ENCODE measurements at regions not wholly inside any gene's neighbourhood (a gene's known extent, or its start where the extent isn't known, plus 50 kb on each side); places are given as distances from the start of the nearest gene placed in this dataset.

GRCh38 chr5:163910226-163910625 is 404.8 kb downstream of the MAT2B start:
- H3K36me3 ChIP-seq (ENCODE audit: control insufficient read depth in 2 of 2, insufficient read depth in 2 of 2, low read length in 1 of 2): no peaks in the 10 kb centered on the region
- FAIRE-seq (no peak), DNase-seq (ENCODE audit: low read depth, low spot score) (no peak), ATAC-seq (no peak)
- H3K9me3 ChIP-seq (replicated peaks; ENCODE audit: control insufficient read depth, insufficient read depth, low read length): no peaks in the 10 kb centered on the region; the same call in 2 of the 3 replicates
- TF ChIP-seq SUPT20H (IDR thresholded peaks at IDR 0.05; ENCODE audit: borderline replicate concordance, control insufficient read depth, low read depth, low read length) (no peak), FOS (IDR thresholded peaks at IDR 0.05; ENCODE audit: borderline replicate concordance, extremely low read depth, insufficient read length) (no peak), TCF12 (IDR thresholded peaks at IDR 0.05; ENCODE audit: low read depth, low read length) (no peak), ZZZ3 (IDR thresholded peaks at IDR 0.05; ENCODE audit: control insufficient read depth, insufficient read length, low read depth) (no peak), SREBF2 (IDR thresholded peaks at IDR 0.05; ENCODE audit: low read length) (no peak), MTA3 (IDR thresholded peaks at IDR 0.05; ENCODE audit: borderline replicate concordance, low read length) (no peak), SKIL (IDR thresholded peaks at IDR 0.05; ENCODE audit: low read depth, poor library complexity, severe bottlenecking) (no peak), TCF7 (IDR thresholded peaks at IDR 0.05; ENCODE audit: borderline replicate concordance) (no peak), IKZF2 (IDR thresholded peaks at IDR 0.05) (no peak)
- CTCF ChIA-PET: no interaction called here
- RAD21 ChIA-PET (ENCODE audit: unreplicated experiment): interaction anchor here (0.7 kb wide), 1 partner anchor 11 kb away, joined by 3 read pairs; no protein-coding TSS in a partner anchor
- BruUV-seq (replicated peaks): no TSS peak
- in situ Hi-C loops (cut with MboI) (no loop called here), intact Hi-C loops (cut with micrococcal nuclease; ENCODE audit: unreplicated experiment) (no loop called here)
- peaks cover 6% of the 10 kb centered on the region for H3K4me1 ChIP-seq (ENCODE audit: control insufficient read depth, insufficient read depth, low read length)
- no peak overlapping the region for H3K9ac ChIP-seq (ENCODE audit: control insufficient read depth, insufficient read depth, low read length)
- 100% methylated on average over 1 of the region's 1 CpG for WGBS (ENCODE audit: insufficient coverage, insufficient replicate concordance, low lambda C conversion rate, missing lambda C conversion rate)
- H4K20me1 ChIP-seq (ENCODE audit: control insufficient read depth, insufficient read depth): no peaks in the 10 kb centered on the region
- H3K79me2 ChIP-seq (ENCODE audit: control insufficient read depth, insufficient read depth, low read length): no peaks in the 10 kb centered on the region
- no peak overlapping the region for H3K4me3 ChIP-seq
- no peak overlapping the region for H3K27ac ChIP-seq (ENCODE audit: control insufficient read depth, insufficient read depth)
- SMC1A ChIA-PET (ENCODE audit: uncharacterized antibody, unreplicated experiment): interaction anchor here (1.0 kb wide), 1 partner anchor 60 kb away, joined by 3 read pairs; no protein-coding TSS in a partner anchor
- H3K27me3 ChIP-seq (replicated peaks in 1 of 2; ENCODE audit: control insufficient read depth in 2 of 2, insufficient read depth in 2 of 2, low read length in 1 of 2): no peaks in the 10 kb centered on the region
- H2AFZ ChIP-seq (ENCODE audit: control insufficient read depth, low read depth, low read length): no peak overlapping the region
- POLR2A ChIA-PET: interaction anchor here (0.6 kb wide), 1 partner anchor 35 kb away, joined by 3 read pairs; no protein-coding TSS in a partner anchor
- no peak overlapping the region for H3K4me2 ChIP-seq (ENCODE audit: control insufficient read depth, insufficient read depth)

Data from GM12878 (cell line).